HG02943 (cell line): ENCODE measurements at regions not wholly inside any gene's neighbourhood (a gene's known extent, or its start where the extent isn't known, plus 50 kb on each side); places are given as distances from the start of the nearest gene placed in this dataset.

Source experiments
- ATAC-seq: cut with Tn5 transposase; IDR thresholded peaks from one replicate; pipeline ENCODE4 v1.9.1; 2021; ENCODE audit warnings: mild to moderate bottlenecking, low read depth, moderate library complexity; ENCODE audit not compliant: unreplicated experiment

DNA sequence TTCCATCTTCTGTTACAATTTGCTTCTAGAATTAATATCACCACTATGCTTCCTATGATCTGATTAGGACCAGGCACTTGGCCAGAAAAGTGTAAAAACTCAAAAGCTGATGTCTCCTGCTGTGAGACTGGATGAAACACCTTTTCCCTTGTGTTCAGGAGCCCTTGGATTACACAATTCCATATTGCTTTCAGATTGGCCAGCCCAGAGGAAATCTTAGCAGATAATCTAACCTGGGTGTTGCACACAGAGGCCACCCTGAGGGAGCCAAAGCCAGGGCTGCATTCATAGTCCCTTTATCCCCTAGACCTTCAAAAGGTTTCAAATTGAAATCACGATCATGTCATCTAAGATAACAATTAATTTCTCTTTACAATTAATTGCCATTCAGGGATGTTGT lies 94.1 kb upstream of the SELENOP start:
- ATAC-seq, result no peak

DNA sequence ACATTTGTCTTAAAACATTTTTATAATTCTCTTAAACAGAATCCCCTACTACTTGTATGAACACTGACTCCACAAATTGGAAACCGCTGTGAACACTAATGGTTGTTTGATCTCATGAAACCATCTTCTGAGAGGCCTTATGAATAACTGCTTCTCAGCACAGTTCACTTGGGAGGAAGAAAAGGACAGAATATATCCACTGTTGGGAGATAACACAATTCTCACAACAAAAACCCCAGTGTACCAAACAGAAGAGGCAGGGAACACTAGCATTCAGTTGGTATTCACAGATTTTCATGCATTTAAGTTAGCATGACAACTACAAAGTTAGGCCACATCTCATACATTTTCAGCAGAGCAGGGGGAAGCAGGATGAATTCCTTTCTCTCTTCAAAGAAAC lies 89.0 kb upstream of the SELENOP start:
- no peak for ATAC-seq

DNA sequence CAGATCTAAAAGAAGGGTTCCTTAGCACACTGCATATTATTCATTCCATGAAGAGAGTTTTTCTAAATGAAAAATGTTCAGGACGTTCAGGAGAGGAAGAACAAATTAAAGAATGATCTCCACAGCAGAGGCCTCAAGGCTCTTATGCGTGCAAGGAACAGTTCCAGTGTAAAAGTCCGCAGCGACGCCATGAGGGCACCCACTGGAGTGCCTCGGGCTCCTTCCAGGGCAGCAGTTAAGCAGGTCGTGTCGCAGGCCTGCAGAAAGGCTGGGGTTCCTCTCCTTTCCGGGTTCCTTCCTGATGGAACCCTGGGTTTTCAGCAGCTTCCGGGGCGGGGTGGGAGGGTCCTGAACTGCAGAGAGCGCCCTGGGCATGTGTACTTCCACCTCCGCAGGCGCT lies 87.1 kb upstream of the SELENOP start:
- ATAC-seq, result no peak

DNA sequence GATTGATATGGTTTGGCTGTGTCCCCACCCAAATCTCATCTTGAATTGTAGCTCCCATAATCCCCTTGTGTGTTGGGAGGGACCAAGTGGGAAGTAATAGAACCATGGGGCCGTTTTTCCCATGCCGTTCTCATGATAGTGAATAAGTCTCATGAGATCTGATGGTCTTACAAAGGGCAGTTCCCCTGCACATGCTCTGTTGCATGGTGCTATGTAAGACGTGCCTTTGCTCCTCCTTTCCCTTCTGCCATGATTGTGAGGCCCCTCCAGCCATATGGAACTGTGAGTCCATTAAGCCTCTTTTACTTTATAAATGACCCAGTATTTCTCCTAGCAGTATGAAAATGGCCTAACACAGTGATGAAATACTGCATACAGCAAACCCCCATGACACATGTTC lies 84.8 kb upstream of the SELENOP start:
- ATAC-seq, result no peak

DNA sequence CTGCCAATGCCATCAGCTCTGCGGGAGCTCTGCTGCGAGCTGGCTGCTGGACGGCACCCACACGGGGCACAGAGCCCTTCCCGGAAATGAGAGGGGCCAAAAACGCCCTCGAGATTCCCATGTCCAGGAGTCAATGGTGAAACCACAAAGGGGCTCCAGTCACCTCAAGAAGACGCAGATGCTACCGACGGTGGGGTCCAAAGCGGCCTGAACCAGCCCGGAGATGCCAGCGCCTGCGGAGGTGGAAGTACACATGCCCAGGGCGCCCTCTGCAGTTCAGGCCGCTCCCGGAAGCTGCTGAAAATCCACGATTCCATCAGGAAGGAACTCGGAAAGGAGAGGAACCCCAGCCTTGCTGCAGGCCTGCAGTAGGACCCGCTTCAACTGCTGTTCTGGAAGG lies 82.4 kb upstream of the SELENOP start:
- ATAC-seq, result no peak

DNA sequence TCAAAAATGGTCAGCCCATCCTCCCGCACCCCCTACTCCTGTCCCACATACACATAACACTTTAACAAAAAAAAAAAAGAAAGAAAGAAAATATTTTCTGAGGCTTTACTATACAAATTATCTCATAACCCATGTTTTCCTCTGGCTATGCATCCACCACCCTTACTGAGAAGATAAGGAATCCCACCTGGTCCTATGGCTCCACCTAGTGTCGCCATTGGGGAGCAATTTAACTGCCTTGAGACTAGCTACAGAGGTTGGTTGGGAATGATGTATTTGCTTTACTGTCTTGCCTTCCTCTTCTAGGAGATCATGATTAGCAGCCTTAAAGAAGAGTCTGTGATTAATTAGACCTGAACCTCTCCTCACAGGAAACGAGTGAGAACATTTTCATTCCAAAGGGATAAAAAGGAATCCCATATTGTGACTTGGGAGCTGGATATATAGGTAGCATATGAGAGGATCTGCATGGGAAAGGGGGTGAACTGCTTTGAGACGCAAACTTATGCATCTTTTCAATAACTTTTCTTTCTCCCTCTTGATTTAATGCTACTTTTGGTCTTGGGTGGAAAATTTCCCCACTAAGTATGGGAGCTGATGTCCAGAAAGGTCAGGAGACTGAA lies 77.7 kb upstream of the SELENOP start:
- peak; percentile 84 for ATAC-seq

DNA sequence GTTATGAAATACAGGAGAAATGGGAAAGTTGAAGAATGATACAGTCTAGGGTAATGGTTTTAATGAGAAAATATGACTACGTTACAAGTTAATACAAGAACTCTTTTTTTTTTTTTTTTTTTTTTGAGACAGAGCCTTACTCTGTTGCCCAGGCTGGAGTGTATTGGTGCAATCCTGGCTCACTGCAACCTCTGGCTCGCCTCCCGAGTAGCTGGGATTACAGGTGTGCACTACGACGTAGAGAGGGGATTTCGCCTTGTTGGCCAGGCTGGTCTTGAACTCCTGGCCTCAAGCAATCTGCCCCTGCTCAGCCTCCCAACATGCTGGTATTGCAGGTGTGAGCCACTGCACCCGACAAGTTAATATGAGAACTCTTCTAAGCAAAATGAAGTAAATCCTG lies 77.1 kb upstream of the SELENOP start:
- no peak for ATAC-seq

DNA sequence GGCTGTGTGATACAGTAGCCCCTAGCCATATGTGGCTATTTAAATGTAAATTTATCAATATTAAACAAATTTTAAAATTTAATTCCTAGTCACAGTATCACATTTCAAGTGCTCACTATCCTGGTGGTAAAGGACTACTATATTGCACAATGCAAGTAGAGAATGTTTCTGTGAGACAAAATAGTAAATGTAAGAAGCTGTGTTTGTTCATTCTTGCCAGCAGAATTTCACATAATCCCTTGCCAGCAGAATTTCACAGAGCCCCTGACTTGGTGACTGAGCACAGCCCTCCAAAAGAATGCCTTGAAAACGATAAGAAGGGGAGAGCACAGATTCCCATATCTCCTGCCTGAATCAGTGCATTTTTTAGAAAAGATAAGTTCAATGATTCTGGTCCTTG lies 75.9 kb upstream of the SELENOP start:
- ATAC-seq, result no peak

DNA sequence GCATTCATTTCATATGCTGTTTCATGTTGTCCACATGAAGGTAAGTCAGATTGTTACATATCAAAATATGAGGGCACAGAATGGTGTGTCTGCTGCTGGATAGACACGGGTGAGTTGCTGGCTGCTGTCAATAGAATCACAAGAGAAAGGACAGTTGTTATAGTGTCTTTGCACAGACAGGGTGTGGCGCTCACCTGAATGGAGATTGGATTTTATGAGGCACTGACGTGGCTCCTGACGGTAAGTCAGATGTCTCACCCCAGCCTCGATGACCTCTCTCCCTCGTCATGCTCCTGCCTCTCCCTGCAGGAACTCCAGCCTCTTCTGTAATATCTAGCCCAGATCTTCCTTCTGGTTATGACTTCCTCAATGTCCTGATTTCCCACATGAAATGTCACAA lies 75.4 kb upstream of the SELENOP start:
- ATAC-seq, result no peak

DNA sequence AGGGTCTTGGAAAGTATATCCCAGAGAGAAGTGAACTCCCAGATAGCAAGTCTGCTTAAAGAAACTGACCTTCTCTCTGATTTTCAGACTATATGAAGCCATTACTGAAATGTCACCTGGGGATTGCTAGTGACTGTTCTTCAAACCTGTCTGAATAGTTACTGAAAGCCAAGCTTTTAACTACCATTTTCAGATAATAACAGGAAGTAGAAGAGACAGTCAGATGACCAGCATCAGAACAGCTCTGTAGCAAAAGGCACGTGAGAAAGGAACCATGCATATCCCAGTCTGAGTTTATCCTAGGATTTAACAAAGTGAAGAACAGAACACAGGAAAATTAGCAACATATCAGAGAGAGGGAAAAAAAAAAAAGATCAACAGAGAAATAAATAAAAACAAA lies 74.9 kb upstream of the SELENOP start:
- no peak for ATAC-seq

DNA sequence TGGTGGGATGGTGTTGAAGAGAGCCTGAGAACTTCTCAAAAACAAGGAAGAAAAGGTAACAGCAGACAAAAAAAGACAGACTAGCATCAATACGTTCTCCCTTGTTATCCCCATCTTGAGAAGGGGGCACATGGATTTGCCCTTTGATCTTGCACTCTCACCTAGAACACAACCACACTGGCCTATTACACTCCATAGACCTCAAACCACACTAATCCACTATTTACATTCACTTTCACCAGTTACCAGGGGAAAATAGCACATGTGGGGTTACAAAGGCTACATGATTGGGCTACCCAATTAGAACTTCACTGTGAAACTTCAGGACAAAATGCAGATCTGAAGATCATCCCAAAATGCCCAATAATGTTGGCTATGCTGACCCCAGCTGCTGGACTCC lies 72.6 kb upstream of the SELENOP start:
- ATAC-seq, result no peak

DNA sequence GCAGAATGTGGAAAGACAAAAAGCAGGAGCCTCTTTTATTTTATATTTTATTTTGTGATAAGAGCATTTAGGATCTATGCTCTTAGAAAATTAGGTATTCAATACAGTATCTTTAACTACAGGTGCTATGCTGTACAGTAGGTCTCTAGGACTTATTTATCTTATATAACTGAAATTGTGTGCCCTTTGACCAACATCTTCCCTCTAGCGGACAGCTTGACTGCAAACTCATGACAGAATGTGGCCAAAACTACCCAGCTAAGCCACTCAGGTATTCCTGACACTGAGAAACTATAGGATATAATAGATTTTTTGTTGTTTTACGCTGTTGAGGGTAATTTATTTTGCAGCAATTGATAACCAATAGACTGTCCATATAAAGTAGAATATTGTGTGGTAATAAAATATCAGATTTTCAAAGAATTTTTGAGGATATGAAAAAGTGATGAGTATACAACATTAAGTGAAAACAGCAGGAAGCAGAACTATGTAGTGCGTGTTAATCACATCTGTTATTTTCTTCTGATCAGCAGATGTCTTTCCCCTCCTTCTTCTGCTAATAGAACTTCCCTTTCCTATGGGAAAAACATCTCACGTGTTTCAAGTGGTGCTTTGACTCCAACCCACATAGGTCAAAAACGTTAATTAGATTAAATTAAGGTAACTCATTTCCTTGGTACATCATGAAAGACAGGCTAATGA lies 69.9 kb upstream of the SELENOP start:
- ATAC-seq, result no peak

DNA sequence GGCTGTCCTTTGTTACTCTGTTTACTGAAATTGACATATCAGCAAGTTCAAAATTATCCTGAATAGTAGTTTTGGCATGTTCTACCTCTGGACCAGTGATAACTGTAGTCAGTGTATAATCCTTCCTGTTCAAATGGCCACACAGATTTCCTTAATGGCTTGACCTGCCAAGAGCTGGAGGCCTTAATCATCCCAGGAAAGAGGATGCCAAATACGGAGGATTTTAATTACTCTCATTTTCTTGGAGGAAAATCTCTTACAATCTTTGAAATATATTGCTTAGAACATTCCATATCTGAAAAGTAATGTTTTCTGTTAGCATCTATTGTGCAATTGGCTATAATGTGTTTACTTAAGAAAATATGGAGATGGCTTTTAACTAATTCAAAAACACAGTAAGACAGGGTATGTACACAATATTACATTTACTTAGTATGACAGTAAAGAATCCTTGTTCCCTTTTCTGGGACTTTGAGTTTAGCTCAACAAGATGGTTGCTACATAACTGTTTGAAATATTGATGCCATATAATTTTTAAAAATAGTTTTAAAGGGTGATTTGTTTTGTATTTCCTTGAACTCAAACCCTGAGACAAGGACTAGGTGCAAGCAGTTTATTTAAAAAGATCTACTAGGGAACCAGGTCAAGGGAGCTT lies 68.9 kb upstream of the SELENOP start:
- no peak for ATAC-seq

DNA sequence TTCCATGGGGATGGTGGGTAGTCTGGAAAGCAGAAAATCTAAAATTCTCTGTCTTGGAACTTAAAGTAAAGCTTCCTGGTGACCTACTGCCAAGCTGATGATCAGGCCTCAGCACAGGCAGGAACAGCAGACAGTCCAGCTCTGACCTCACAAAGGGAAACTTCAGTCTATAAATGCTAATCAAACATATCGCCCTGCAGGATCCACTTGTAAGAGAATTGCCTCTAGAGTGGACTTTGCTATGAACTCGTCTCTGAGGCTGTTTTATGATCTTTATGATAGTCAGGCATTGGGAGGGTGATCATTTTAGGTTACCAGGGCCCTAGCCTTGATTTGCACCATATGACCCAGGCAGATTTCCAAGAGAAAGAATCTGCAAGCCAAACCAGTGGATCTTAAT lies 67.6 kb upstream of the SELENOP start:
- ATAC-seq, result no peak

DNA sequence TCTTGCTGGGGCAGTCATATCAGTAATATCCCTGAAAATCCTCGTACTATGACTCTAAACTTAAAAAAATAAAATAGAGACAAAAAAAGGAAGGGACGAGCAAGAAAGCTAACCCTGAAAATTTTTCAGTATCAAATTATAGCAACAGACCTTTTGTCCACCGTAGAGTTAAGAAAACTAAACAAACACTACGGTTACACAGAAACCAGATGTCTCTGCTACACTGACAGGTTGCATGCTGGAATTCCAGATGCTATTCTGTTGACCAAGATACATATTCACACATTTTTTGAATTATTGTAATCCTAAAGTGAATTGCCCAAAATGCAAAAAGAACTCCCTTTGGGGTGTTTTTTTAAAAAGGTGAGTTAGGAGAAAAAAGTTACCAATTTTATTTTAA lies 66.9 kb upstream of the SELENOP start:
- no peak for ATAC-seq

DNA sequence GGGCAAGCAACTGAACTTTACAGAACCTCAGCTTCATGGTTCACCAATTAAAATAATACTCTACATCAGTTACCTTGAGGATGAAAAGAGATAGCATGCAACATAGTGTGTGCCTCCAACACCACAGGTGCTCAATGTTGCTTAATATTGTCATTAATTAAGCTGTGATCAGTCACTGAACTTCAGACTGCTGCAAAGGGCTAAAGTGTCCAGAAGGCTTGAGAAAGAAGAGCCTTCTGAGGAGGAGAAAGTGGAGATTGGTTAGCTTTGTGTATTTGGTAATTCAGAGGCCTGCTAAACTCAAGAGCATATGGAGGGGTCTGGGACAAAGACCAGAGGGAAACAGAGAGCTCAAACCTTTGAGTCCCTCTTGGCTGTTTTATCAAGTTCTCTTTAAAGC lies 66.3 kb upstream of the SELENOP start:
- no peak for ATAC-seq

DNA sequence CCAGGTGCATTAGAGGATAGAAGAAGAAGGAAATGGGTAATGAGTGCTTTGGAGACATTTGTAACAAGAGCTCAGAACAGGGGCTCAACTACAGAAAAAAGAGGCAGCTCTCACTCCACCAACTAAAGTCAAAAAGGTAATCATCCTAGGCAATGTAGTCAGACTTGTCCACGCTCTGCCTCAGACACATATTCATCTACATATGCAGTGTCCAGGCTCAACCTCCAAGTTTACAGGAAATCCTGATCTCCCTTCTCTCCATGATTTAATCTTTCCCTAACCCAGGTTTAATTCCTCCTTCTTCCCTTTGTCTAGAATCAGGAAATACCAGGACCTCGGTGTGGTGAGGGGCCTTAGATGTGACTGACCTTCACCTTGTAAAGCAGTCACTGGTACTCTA lies 65.7 kb upstream of the SELENOP start:
- ATAC-seq, result no peak

DNA sequence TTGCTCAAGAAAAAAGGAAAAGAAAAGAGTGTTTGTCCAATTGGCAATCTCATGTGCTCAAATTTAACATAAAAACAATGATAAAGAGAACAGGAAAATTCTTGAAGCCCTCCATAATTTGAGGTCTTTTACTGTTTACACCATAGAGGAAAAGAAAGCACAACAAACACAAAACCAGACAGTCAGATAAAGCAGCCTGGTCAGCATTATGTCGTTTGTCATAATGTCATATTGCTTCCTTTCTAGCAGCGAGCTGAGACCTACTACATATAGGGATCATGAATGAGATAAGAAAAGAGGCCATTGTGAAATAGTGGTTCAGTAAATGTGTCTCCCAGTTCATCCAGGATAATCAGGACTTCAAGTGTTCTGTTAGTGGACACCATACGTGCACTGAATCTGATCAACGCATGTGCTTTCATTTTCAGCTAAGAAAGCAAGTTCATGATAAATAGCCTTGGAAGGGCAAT lies 64.7 kb upstream of the SELENOP start:
- ATAC-seq, result no peak

DNA sequence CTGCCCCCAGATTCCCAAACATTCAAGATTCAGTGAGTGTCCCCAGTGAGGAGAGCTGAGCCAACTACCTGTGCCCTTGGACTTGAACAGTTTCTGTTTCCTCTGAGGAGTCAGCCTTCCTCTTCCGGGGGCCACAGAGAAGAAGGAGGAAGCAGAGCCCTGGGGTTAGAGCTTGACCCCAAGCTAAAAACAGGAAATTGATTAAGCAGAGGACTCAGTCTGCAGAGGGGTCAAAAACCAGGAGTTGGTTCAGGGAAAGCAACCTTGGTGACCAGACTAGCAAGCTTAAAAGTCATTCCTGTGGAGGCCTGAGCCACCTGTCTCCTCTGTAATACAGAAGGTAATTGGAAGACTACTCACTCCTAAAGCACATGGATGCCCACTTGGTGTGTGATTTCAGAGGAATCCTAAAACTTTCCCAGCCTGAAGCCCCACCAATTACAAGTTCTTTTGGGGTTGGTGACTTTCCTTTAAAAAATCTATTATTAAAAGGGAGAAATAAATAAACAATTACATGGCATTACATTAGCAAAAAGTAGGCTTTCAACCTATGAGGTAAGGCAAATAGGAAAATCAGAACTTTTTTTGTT lies 64.2 kb upstream of the SELENOP start:
- ATAC-seq, result no peak

DNA sequence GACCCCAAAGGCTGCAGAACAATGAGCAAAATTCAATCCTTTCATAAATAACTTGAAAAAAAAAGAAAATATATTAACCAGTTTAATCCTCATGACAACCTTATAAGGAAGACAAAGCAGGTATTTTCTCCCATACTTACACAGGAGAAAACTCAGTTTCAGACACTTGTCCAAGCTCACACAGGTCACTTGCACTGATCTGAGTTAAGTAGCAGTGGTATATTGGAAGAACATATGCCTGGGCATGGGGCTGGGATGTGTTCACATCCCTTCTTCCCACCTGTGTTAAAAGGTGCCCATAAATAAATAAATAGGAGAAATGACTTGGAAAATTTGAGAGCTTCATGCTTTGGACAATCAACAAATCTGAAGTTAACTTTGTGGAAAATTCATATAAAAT lies 63.5 kb upstream of the SELENOP start:
- ATAC-seq, result no peak

DNA sequence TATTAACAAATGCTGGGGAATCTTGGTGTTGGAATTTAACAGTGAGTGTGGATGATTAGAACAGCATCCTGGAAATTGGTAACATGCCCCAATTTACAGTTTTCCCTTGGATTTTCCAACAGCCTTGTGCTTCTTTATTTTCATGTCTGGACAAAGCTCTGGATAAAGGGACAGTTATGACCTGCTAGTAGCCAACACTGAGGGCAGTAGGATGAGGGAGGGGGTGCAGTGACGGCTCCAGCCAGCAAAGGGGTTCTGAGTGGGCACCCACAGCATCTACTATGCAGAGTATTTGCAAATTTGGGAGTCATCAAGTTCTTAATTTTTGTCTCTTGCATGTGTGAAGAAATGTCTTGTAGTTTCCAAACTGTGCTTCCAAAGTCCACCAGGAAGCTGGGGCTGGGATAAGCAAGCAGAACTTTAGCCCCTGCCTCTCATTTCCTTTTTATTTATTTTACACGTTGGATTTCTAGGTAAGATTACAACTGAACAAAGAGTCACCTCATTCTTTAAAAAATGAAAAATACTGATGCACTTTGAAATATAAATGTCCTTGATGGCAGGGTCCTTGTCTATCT lies 63.0 kb upstream of the SELENOP start:
- ATAC-seq, result no peak
